GM12872 (cell line): ENCODE measurements at regions not wholly inside any gene's neighbourhood (a gene's known extent, or its start where the extent isn't known, plus 50 kb on each side); places are given as distances from the start of the nearest gene placed in this dataset.

Experiments
- CTCF ChIP-seq: IDR thresholded peaks from 3 replicates; pipeline ENCODE4 v1.5.1; 2011; ENCODE audit warnings: low read depth, mild to moderate bottlenecking, low read length, moderate library complexity; ENCODE audit not compliant: insufficient read depth

- TF ChIP-seq CTCF: no peak
Measured at GRCh38 chr18:44584900-44585299, 95.8 kb upstream of the SETBP1 start.

- no peak for TF ChIP-seq CTCF
Measured at GRCh38 chr18:44586782-44587524, 93.7 kb upstream of the SETBP1 start.

- no peak for TF ChIP-seq CTCF
Measured at GRCh38 chr18:44588508-44588907, 92.2 kb upstream of the SETBP1 start.

- TF ChIP-seq CTCF: no peak
Measured at GRCh38 chr18:44589693-44590355, 90.9 kb upstream of the SETBP1 start.

DNA sequence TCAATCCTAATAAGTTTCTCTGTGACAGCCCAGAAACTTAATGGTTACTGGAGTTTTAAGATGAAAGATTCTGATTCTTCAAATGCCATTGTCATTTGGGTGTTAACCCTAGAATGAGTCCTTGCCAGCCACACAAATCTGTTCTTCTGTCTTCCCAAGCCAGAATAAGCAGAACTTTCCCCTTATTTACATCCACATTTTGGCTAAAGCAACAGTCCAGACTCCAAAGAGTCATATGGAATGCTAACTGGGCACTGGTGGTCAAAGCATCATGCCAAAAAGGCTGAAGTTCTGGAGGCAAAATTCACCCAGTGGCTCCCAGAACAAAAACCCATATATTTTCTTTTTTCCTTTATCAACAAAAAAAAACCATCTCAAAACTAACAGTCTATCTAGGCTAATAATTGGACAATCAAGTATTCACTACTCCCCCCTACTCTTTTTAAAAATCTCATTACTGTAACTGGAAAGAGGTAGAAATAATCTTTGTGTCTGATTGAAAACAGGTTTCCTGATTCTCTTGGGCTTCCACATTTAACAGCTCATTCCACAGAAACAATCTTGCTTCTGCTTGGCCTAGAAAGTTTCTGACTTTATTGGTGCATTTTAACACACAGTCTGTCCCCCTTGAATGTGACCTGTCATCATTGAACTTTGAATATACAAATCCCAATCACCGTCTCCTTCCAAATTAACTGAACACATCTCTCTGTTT, 89.6 kb upstream of the SETBP1 start:
- no peak for TF ChIP-seq CTCF

DNA sequence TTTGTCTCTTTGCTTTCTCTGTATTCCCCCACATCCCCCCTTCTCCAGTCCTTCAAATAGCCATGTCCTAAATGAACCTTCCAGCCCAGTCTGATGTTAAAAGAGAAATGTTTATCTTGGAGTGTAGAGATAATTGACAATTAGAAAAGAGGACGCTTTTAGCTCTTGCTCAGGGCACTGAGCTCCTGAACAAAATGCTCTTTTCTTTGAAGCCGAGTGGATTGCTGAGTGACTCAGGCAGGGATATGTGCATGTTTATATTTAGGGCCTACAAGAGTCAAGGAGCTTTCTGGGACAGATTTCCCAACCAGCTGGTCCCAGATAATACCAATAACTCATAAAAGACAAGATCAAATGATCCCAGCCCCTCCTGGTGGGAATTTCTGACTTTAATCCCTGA, 88.0 kb upstream of the SETBP1 start:
- no peak for TF ChIP-seq CTCF

DNA sequence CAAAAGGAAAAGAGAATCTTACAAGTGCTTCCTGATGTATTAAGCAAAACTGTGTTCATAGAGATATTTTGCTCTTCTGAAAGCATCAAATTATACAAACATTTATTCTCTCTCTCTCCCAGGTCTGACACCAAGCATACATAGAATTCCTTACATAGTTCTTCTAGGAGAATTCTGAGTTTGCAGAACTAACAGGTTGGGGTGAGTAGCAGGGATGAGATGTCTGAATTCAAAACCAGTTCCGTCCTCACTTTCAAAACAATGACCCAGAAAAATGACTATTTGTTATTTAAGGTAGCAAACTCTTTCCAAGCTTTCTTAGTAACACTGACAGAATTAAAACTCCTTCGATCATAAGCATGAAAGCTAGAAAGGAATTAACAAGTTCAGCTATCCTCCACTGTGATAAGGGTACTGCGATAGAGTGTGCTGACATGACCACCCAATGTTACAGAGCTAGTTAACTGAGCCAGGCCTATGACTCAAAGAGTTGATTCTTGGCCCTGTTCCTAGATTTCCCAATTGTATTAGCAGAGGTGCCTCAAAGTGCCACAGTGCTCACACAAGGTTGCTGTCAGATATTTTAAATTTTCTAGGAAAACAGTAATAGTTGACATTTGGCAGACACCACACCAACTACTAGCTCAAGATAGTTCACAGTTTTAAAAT, 85.8 kb upstream of the SETBP1 start:
- TF ChIP-seq CTCF: no peak
